KG1 (cell line): ENCODE measurements at regions not wholly inside any gene's neighbourhood (a gene's known extent, or its start where the extent isn't known, plus 50 kb on each side); places are given as distances from the start of the nearest gene placed in this dataset.
"Not testable (repeated sequence)": the region's sequence is repeated elsewhere in the genome, so short reads cannot be mapped to it uniquely, and the experiment has no call there.

Source experiments
- DNase-seq: peaks from one replicate; lab custom pipeline; 2025; lab: John Stamatoyannopoulos, UW

GRCh38 chr2:198307093-198307492 is 502.7 kb downstream of the PLCL1 start:
- no peak for DNase-seq

GRCh38 chr2:198304859-198305258 is 500.5 kb downstream of the PLCL1 start:
- no peak for DNase-seq

GRCh38 chr2:198297350-198297749 is 493.0 kb downstream of the PLCL1 start:
- DNase-seq = no peak

GRCh38 chr2:198296665-198297308 is 492.4 kb downstream of the PLCL1 start:
- peak; percentile 38 for DNase-seq

- DNase-seq = no peak
Measured at GRCh38 chr2:198293281-198293680, 488.9 kb downstream of the PLCL1 start.

DNA sequence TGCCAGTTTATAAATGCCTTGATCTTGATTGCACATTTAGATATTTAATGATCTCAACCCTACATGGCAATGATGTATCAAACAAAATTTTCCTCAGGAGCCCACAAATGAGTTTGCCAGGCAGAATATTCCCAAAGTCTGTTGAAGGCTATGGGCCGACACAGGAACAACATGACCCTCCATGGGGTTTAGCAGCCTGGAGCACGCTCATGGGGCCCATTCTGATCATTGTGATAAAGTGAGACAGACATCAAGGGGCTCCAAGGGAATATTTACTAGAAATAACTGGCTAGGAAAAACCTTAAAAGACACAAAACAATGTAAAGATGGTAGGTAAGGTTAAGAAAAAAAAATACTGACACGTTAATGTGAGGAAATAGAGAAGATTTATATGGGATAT is 485.4 kb downstream of the PLCL1 start:
- DNase-seq = no peak

DNA sequence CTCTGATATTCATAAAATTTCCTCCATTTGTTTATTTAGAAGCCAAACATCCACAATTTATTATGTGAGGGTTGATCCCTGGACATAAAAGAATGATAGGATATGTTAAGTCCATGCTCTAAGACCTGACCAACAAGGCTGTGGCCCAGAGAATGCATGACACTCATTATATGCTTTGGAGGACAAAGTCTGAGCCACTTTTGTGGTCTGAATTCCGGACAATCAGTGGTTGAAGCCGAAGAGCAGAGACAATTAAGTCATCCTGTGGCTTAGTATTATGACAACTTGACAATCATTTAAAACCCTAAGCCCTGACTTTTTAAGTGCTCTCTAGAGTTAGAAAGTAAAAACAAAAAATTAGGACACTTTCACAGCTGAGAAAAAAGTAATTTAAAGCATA is 483.3 kb downstream of the PLCL1 start:
- no peak for DNase-seq

- DNase-seq = no peak
Measured at GRCh38 chr2:198285216-198285615, 480.8 kb downstream of the PLCL1 start.

GRCh38 chr2:198283146-198283545 is 478.8 kb downstream of the PLCL1 start:
- DNase-seq = no peak

GRCh38 chr2:198282061-198282460 is 477.7 kb downstream of the PLCL1 start:
- DNase-seq = no peak

DNA sequence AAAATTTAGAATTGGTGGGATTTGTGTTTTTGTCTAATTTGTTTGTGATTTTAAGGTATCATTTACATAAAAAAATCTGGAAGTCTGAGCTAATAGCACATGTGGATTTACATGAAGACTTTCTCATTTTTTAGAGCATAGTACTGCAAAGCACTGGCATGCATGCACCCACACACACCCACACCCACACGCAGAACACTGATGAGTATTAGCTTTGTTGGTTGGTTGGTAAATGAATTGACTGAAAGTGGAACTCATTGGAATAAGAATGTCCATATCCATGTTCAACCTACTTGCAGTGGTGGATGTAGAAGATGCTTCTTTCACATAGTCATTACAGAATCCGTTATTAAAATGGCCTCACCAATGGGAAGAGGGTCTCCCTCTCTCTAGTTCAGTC is 475.8 kb downstream of the PLCL1 start:
- no peak for DNase-seq

DNA sequence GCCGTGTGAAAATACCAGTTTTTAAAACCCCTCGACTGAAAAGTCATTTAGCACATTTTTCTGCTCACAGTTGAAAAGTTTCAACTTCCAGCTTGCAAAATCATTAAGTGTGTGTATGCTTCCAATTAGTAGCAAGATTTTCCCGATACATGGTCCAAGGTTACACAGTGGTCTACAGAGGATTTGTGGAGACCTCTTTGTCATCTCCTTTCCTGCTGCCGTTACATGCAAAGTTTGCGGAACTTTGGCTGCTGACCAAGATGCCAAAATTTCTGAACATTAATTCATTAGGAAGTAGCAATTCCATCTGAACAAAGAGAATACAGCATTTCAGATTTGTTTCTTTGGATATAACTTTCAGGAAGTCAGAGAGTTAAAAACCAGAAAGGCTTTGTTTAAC is 474.6 kb downstream of the PLCL1 start:
- DNase-seq = no peak

DNA sequence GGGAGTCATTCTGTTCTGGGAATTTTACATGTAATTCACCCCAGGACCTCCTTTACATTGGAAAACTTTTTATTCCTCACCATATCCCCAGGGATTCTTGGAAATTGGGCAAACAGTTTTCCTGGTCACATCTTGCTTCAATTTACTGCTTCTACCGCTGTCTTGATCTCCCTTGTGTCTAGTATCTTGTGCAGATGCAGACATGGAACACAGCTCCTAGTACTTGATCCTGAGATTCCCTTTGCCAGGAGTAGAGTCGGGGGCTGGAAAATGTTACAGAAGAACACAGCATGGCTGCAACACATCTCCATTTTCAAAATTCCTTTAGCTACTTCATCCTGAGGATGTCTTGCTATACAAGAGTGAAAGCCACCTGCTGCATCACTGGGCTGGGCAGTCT is 472.8 kb downstream of the PLCL1 start:
- no peak for DNase-seq

DNA sequence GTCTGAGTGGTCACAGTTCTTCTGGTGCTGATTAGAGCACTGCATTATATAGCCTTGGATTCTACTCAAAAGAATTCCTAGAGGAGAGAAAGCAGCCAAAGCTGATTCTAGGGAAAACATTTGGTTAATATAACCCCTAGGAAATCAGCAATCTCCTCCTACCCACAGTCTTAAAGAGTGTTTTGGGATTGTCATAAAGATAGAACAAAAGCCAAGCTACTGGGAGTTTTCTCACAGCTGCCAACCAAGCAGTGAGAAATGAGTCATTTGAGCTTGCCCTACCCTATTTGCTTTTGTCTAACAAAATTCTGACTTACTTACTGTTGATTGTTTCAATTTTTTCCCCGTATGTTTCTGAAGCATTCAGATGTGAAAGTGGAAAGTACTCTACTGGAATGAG is 469.3 kb downstream of the PLCL1 start:
- no peak for DNase-seq

DNA sequence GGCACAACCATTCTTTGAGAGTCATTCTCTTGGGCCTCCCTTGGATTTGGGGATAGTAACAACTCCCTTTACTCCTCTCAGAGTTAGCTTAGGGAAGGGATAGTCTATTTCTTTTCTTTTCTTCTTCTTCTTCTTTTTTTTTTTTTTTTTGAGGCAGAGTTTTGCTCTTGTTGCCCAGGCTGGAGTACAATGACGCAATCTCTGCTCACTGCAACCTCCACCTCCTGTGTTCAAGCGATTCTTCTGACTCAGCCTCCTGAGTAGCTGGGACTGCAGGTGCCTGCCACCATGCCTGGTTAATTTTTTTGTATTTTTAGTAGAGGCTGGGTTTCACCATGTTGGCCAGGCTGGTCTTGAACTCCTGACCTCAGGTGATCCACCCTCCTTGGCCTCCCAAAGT is 465.8 kb downstream of the PLCL1 start:
- not testable (repeated sequence) for DNase-seq

DNA sequence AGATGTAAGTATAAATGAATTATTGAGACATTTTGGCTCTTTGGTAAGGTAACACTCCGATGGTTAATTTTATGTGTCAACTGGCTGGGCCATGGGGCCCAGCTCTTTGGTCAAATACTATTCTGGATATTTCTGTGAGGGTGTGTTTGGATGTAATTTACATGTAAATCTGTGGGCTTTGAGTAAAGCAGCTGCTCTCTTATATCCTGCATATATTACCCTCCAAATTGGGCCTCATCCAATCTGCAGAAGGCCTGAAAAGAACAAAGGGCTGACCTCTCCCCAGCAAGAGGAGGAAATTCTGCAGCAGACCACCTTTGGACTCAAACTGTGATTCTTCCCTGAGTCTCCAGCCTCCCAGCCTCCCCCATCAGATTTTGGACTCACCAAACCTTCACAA is 464.1 kb downstream of the PLCL1 start:
- no peak for DNase-seq

DNA sequence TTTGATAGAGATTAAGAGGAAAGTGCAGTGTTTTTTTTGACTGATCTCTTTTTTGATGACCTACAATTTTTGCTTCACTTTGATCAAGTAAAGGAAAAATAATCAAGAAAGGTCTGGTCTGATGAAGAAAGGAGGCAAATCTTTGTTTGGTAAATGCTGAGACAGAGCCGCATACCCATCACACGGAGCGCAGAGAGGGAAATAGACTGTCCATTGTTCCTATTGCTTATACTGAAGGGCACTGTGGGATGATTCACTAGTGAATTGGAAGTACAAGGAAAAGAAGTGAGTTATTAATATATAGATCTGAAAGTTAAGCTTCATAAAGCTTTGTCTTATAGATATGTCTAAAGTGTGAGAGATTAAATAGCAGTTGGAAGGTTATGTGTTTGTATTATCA is 455.1 kb downstream of the PLCL1 start:
- no peak for DNase-seq

GRCh38 chr2:198254536-198255090 is 450.2 kb downstream of the PLCL1 start:
- no peak for DNase-seq

- DNase-seq = no peak
Measured at GRCh38 chr2:198253995-198254394, 449.6 kb downstream of the PLCL1 start.

DNA sequence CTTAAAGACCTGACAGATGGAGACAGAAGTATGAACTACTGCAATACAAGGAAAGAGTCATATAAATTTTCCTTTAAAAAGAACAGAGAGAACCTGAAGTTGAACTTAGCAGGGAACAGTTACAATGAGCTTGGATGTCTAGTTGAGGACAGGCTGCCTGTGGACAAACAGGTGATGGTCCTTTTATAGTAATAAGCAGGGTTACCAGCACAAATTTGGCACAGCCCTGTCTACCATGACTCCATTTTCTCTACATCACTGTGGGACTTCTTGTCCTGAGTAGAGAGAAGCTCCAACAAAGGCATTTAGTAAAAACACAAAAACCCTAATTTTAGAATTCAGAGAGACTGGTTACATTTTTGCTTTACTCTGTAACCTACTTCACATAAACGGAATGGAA is 448.1 kb downstream of the PLCL1 start:
- DNase-seq = no peak

DNA sequence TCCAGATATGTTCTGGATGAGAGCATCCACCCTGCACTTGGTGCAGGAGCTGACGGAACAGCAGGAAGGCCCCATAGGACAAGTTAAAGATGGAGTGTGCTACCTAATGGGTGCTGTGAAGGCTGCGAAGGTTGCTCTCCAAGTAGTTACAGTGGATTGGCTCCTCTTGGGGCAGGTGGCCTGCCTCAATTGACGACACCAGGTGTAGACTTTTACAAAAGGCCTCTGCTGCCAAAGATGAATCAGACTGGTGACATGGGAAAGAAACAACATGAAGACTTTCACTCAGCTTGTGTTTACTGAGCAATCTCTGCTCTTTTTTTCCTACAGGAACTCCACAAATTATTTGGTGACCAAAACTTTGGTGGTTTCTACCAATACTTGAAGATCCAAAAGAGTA is 437.7 kb downstream of the PLCL1 start:
- DNase-seq = no peak

DNA sequence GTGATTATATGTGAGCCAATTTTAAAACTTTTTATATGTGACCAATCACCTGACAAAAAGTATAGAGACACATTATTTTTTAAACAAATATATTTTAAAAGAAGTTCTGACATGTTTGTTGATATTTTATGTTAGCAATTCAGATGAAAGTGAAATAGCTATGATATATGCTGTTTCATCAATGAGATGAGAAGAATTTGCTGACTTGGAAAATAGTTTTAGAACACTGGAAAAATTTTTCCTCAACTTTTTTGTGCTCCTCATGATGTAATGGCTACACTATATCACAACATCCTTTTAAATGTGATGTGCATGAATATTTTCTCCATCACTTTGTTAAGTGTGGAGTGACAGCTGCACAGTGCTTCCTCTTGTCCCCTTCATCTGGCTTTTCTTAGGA is 434.0 kb downstream of the PLCL1 start:
- no peak for DNase-seq

DNA sequence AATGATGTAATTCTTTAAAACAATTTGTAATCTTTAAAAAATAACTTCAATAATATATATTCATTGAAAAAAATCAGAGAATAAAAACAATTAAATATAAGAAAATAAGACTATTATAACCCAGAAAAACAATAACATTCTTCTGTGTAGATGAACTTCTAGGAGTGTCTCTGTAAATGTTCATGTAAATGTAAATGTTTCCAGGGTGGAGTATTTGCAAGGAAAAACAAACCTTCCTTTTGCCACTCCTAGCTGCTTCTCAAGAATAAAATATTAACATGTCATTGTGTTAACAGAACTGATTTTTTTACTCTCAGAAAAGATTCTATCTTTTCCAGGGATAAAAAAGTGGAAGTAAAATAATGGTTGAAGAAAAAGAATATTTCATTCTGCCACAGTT is 431.9 kb downstream of the PLCL1 start:
- DNase-seq = no peak

DNA sequence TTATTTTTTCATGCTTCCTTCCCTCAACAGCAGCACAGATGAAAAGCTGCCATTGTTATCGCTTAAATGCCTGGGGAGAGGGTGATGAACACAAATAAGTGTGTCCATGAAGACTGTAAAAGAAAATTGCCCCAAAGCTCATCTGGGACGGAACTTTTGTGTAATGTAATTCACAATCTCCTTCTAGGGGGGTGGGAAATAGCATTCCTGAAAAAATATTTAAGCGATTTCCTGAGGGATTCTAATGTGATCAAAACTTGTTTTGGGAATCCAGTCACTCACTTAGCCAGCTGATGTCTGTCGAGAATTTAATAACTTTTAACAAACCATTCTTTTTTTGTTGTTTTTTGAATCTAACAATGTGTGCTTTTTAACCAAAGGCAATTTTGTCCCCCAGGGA is 427.9 kb downstream of the PLCL1 start:
- no peak for DNase-seq
